ENCODE measurements at regions not wholly inside any gene's neighbourhood (a gene's known extent, or its start where the extent isn't known, plus 50 kb on each side); places are given as distances from the start of the nearest gene placed in this dataset.

DNA sequence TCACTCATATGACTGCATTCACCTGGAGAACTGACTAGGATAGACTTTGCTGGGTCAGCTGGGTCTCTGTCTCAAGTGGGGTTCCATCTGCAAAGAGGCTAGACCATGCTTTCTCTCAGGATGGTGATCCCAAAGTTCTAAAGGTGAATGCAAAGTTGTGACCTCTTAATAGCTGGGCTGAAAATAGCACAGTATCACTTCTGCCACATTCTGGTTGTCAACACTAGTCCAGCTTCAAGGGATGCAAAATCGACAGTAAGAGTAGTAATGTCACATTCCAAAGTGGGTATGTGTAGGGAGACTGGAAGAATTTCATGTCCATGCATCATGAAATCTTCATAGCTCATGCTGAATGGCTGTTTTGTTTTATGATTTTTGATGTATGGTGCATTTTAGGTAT lies 414.6 kb downstream of the PCDH7 start:
- H3K4me3 Mint-ChIP-seq: no peak overlapping the region
- intact Hi-C loops (cut with micrococcal nuclease): no loop called here
- no peak overlapping the region for H3K27ac Mint-ChIP-seq
- H3K27me3 Mint-ChIP-seq: no peaks in the 10 kb centered on the region
- no peaks in the 10 kb centered on the region for H3K36me3 Mint-ChIP-seq (ENCODE audit: low read depth)
- no peaks in the 10 kb centered on the region for H3K4me1 Mint-ChIP-seq (ENCODE audit: low read depth)
- no peaks in the 10 kb centered on the region for H3K9me3 Mint-ChIP-seq

DNA sequence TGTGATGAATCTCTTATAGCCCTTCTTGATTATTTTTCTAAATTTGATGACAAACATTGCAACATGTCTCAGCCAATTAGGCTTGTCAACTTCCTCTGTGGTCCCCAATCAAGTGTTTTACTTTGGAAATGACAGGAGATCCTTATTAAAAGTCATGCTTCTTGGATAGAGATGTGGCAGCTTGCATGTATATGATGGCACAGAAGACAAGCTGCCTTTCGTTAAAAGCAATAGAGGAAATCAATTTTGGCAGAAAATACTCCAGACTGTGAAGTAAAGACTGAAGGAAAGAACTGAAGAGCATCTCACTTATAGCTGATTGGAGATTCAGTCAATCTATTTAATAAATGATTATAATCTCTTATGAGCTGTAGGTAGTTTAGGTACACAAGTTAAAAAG lies 419.6 kb downstream of the PCDH7 start:
- H3K36me3 Mint-ChIP-seq (ENCODE audit: low read depth): no peaks in the 10 kb centered on the region
- H3K4me1 Mint-ChIP-seq (ENCODE audit: low read depth): no peaks in the 10 kb centered on the region
- H3K9me3 Mint-ChIP-seq: no peaks in the 10 kb centered on the region
- no peak overlapping the region for H3K27ac Mint-ChIP-seq
- H3K4me3 Mint-ChIP-seq: no peak overlapping the region
- no peaks in the 10 kb centered on the region for H3K27me3 Mint-ChIP-seq
- intact Hi-C loops (cut with micrococcal nuclease): no loop called here

DNA sequence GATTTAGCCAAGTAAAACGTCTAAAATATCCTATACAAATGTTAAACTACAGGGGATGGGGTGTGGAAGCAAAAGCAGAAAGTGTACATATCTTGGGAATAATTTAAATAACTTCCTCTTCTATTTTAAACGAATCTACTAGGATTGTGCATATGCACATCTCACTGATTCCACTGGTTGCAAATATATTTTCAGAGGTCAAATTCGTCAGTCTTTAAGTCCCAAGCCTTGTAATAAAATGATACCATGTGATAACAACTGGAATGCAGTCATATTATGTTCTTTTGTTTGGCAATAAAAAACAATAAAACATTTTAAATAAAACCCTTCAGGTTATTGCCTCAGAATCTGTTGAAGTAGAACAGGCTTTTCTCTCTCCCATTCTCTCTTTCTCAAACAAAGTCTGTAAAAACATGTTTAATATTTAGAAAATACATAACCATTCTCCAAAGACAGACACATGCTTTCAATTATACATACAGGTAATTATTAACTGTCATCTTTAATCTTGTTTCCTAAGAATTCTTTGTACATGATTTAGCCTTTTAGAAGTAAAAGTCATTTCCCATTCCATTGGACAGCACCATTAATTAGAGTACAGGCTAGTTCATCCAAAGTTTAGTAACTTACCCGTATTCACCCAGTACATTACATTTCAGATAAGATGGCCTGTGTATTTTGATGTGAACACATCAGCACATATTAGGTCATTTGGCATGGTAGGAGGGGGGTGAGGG lies 421.1 kb downstream of the PCDH7 start:
- H3K27ac Mint-ChIP-seq: no peak overlapping the region
- no peaks in the 10 kb centered on the region for H3K9me3 Mint-ChIP-seq
- no peak overlapping the region for H3K4me3 Mint-ChIP-seq
- H3K27me3 Mint-ChIP-seq: no peaks in the 10 kb centered on the region
- intact Hi-C loops (cut with micrococcal nuclease): no loop called here
- no peaks in the 10 kb centered on the region for H3K36me3 Mint-ChIP-seq (ENCODE audit: low read depth)
- no peaks in the 10 kb centered on the region for H3K4me1 Mint-ChIP-seq (ENCODE audit: low read depth)

DNA sequence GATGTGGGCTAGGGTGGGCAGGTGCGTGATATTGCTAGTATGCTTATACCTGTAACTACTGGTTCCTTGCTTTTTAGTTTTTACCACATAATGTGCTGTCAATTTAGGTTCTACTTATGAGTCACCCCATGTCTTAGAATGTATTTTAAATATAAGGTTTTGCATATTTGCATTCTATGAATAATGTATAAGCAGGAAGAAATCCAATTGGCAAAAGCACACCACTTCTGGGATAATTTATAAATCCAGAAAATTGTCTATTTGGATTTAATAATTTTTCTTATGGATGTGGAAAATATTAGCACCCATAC lies 421.6 kb downstream of the PCDH7 start:
- intact Hi-C loops (cut with micrococcal nuclease): no loop called here
- H3K27ac Mint-ChIP-seq: no peak overlapping the region
- no peaks in the 10 kb centered on the region for H3K4me1 Mint-ChIP-seq (ENCODE audit: low read depth)
- no peaks in the 10 kb centered on the region for H3K36me3 Mint-ChIP-seq (ENCODE audit: low read depth)
- H3K27me3 Mint-ChIP-seq: no peaks in the 10 kb centered on the region
- H3K4me3 Mint-ChIP-seq: no peak overlapping the region
- H3K9me3 Mint-ChIP-seq: no peaks in the 10 kb centered on the region

DNA sequence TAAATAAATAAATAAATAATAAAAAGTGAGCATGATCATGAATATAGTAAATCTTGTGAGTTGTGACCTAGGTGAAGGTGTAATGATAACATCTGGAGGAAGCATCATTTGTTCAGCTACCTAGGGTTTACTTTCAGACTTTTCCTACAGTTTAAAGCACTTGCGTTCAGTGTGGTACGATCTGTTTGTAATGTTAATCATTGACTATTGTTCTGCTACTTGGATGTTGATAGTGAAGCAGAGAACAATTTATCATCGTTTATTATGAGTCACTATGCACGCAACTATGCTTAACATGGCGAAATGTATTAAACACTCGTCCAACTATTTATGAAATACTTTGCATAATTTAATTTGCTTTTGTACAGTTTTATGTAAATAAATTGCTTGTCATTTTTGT lies 426.2 kb downstream of the PCDH7 start:
- no peak overlapping the region for H3K27ac Mint-ChIP-seq
- H3K27me3 Mint-ChIP-seq: no peaks in the 10 kb centered on the region
- intact Hi-C loops (cut with micrococcal nuclease): no loop called here
- no peak overlapping the region for H3K4me3 Mint-ChIP-seq
- H3K4me1 Mint-ChIP-seq (ENCODE audit: low read depth): no peaks in the 10 kb centered on the region
- no peaks in the 10 kb centered on the region for H3K36me3 Mint-ChIP-seq (ENCODE audit: low read depth)
- no peaks in the 10 kb centered on the region for H3K9me3 Mint-ChIP-seq

DNA sequence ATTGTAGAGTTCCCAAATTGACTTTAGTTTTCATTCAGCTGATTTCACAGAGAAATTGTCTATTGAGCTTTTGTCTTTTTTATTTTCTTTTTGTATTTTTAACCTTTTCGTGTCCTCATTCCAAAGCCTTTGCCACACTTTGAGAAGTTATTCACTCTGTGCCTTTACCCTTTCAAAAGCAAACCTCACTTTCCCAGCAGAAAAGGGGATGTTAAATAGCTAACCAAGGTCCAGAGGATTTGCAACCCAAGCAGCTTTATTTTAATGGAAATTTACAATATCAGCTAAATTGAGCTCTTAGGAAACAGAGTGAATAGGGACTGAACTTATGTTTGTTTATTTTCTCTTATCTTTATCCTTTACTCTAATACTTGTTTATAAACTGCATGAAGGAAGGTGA lies 428.8 kb downstream of the PCDH7 start:
- no peaks in the 10 kb centered on the region for H3K9me3 Mint-ChIP-seq
- H3K4me3 Mint-ChIP-seq: no peak overlapping the region
- no peaks in the 10 kb centered on the region for H3K36me3 Mint-ChIP-seq (ENCODE audit: low read depth)
- H3K27me3 Mint-ChIP-seq: no peaks in the 10 kb centered on the region
- intact Hi-C loops (cut with micrococcal nuclease): no loop called here
- H3K4me1 Mint-ChIP-seq (ENCODE audit: low read depth): no peaks in the 10 kb centered on the region
- H3K27ac Mint-ChIP-seq: no peak overlapping the region

DNA sequence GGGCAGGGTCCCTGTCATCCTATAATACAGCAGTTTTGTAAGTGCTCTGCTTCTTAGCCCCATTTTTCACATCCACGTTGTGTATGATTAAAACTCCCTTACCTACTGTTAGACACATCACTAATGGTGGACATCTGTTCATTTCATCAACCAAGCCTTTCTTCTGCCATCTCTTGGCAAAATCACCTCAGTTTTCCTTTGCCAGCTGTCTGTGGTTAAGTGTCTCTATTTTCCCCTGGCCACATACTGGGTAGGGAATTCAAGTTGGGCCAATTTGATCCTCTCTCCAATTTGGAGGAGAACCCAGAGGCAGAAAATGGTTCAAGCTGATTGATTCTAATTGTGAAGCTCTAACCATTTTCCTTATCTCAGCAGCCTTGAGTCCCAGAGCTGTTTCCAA lies 436.1 kb downstream of the PCDH7 start:
- Mint-ChIP-seq H3K9me3 (no peaks in the 10 kb centered on the region), H3K27ac (no peak overlapping the region), H3K36me3 (ENCODE audit: low read depth) (no peaks in the 10 kb centered on the region), H3K4me3 (no peak overlapping the region), H3K27me3 (no peaks in the 10 kb centered on the region), H3K4me1 (ENCODE audit: low read depth) (no peaks in the 10 kb centered on the region)
- intact Hi-C loops (cut with micrococcal nuclease): no loop called here

DNA sequence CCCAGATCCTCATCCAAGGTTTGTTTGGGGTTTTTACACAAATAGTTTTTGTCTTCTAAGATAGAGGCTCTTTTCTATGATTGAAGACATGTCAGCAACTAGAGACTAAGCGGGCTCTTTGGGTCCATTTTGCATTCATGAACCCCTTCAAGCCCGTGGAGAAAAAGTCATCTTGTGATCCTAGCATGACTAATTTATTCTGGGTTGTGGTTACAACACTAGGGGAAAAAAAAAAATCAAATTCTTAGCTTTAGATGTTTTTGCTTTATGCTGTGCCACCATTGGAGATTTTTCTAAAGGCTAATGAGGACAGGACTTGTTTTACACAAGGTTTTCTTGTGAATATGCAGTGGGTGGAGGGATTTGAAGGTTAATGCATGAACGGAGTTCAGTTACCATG lies 440.0 kb downstream of the PCDH7 start:
- H3K4me3 Mint-ChIP-seq: no peak overlapping the region
- no peaks in the 10 kb centered on the region for H3K36me3 Mint-ChIP-seq (ENCODE audit: low read depth)
- no peaks in the 10 kb centered on the region for H3K4me1 Mint-ChIP-seq (ENCODE audit: low read depth)
- H3K27ac Mint-ChIP-seq: no peak overlapping the region
- intact Hi-C loops (cut with micrococcal nuclease): no loop called here
- H3K9me3 Mint-ChIP-seq: no peaks in the 10 kb centered on the region
- no peaks in the 10 kb centered on the region for H3K27me3 Mint-ChIP-seq

DNA sequence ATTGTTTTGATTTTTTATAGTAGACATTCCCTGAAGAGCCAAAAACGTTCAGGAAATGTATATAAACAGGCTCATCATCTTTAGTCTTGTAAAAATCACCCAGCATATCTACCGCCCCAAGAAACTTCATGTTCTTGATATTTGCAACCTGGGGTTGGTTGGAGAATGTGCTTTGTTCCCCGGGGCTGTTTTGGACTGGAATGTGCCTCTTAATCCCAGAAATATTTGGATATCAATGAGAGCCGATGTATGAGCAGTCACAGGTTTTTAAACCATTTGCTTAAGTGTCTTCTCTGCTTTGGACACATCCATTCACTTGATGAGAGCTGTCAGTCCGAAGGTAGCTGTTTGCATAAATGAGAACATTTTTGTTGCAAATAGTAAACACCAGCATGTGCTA lies 449.7 kb downstream of the PCDH7 start:
- no peak overlapping the region for H3K27ac Mint-ChIP-seq
- intact Hi-C loops (cut with micrococcal nuclease): no loop called here
- H3K36me3 Mint-ChIP-seq (ENCODE audit: low read depth): no peaks in the 10 kb centered on the region
- peaks cover 5% of the 10 kb centered on the region for H3K9me3 Mint-ChIP-seq
- H3K4me3 Mint-ChIP-seq: no peak overlapping the region
- H3K4me1 Mint-ChIP-seq (ENCODE audit: low read depth): no peaks in the 10 kb centered on the region
- no peaks in the 10 kb centered on the region for H3K27me3 Mint-ChIP-seq

DNA sequence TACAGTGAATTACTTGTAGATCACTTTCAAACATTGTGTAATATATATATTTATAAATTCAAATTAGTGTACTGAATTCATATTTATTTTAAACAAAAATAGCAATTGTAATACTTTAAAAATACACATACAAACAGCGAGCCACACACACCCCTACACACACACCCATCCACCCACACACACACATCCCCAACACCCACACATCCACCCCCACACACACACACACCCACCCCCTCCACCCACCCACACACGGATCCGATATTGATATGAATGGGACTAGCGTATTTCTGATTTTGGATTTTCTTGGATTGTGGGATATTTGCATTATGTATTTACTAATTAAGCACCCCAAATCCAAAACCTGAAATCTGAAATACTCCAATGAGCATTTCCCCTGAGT lies 451.2 kb downstream of the PCDH7 start:
- Mint-ChIP-seq H3K27me3 (no peaks in the 10 kb centered on the region), H3K9me3 (peaks cover 5% of the 10 kb centered on the region), H3K36me3 (ENCODE audit: low read depth) (no peaks in the 10 kb centered on the region), H3K4me3 (no peak overlapping the region), H3K4me1 (ENCODE audit: low read depth) (no peaks in the 10 kb centered on the region), H3K27ac (no peak overlapping the region)
- intact Hi-C loops (cut with micrococcal nuclease): no loop called here

DNA sequence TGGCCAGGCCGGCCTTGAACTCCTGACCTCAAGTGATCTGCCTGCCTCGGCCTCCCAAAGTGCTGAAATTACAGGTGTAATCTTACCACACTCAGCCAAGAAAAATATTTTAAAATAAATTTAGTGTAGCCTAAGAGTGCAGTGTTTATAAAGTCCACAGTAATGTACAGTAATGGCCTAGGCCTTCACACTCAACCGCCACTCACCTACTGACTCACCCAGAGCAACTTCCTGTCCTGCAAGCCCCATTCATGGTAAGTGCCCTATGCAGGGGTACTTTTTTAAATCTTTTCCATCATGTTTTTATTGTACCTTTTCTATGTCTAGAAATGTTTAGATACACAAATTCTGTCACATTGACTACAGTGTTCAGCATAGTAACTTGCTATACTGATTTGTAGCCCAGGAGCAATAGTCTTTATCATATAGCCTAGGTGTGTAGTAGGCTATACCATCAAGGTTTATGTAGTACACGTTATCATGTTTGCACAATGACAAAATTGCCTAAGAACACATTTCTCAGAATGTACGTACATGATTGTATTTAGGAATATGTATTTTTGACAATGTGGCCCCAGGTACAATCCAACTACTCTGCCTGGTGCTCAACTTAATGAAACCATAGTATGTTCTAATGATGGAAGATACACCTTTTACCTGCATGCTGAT lies 455.2 kb downstream of the PCDH7 start:
- H3K4me1 Mint-ChIP-seq (ENCODE audit: low read depth): no peaks in the 10 kb centered on the region
- intact Hi-C loops (cut with micrococcal nuclease): no loop called here
- H3K27me3 Mint-ChIP-seq: no peaks in the 10 kb centered on the region
- no peak overlapping the region for H3K4me3 Mint-ChIP-seq
- H3K9me3 Mint-ChIP-seq: peaks cover 3% of the 10 kb centered on the region
- no peaks in the 10 kb centered on the region for H3K36me3 Mint-ChIP-seq (ENCODE audit: low read depth)
- H3K27ac Mint-ChIP-seq: no peak overlapping the region

DNA sequence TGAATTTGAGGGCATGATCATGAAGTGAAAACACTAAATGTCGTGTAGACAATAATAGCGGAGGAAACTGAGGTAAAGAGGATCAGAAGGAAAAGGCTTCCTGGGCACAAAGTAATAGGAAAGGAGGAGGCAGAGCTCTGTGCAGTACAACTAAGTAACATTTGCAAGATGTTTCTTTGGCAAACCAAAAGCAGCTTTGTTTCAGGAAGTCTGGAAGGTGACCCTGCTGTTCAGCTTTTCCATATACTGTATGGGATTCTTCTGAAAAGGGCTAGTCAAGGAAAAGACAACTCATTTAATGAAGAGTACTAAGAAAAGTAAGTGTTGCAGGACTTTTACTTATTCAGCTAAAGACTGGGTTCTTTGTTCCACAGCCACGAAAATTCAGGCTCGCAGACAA lies 463.1 kb downstream of the PCDH7 start:
- H3K27ac Mint-ChIP-seq: no peak overlapping the region
- H3K36me3 Mint-ChIP-seq (ENCODE audit: low read depth): no peaks in the 10 kb centered on the region
- H3K9me3 Mint-ChIP-seq: peaks cover 23% of the 10 kb centered on the region
- no peak overlapping the region for H3K4me3 Mint-ChIP-seq
- H3K4me1 Mint-ChIP-seq (ENCODE audit: low read depth): no peaks in the 10 kb centered on the region
- H3K27me3 Mint-ChIP-seq: no peaks in the 10 kb centered on the region
- intact Hi-C loops (cut with micrococcal nuclease): no loop called here

DNA sequence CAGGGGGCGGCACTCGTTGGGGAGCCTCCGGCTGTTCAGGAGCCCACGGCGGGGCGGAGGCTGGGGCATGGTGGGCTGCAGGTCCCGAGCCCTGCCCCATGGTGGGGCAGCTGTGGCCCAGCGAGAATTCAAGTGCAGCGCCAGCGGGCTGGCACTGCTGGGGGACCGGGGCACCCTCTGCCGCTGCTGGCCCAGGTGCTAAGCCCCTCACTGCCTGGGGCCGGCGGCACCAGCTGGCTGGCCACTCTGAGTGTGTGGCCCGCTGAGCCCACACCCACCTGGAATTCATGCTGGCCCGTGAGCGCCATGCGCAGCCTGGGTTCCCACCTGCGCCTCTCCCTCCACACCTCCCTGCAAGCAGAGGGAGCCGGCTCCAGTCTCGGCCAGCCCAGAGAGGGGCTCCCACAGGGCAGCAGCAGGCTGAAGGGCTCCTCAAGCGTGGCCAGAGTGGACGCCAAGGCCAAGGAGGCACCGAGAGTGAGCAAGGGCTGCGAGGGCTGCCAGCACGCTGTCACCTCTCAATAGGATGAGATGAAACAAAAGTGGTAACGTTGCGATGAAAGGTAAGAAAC lies 464.9 kb downstream of the PCDH7 start:
- H3K4me1 Mint-ChIP-seq (ENCODE audit: low read depth): no peaks in the 10 kb centered on the region
- H3K27ac Mint-ChIP-seq: no peak overlapping the region
- no peak overlapping the region for H3K4me3 Mint-ChIP-seq
- no peaks in the 10 kb centered on the region for H3K27me3 Mint-ChIP-seq
- no peaks in the 10 kb centered on the region for H3K36me3 Mint-ChIP-seq (ENCODE audit: low read depth)
- intact Hi-C loops (cut with micrococcal nuclease): no loop called here
- peaks cover 26% of the 10 kb centered on the region for H3K9me3 Mint-ChIP-seq

DNA sequence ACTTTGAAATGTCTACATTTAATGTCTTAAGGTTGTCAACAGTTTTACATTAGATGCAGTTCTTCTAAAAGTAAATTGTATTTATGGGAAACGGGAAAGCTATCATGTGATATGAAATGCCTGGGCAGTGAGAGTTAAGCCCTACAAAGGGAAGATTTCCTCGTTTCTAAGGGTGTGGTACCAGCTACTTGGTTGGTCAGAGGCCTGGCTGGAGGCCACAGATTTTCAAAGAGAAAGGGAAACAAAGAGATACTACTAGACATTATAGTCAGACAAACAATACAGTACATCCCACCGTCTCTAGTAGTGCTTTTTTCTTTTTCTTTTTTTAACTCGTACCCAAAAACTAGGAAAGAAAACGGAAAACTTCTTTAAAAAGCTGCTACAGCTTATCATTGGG lies 467.8 kb downstream of the PCDH7 start:
- H3K9me3 Mint-ChIP-seq: peaks cover 23% of the 10 kb centered on the region
- H3K4me1 Mint-ChIP-seq (ENCODE audit: low read depth): no peaks in the 10 kb centered on the region
- no peak overlapping the region for H3K4me3 Mint-ChIP-seq
- no peaks in the 10 kb centered on the region for H3K36me3 Mint-ChIP-seq (ENCODE audit: low read depth)
- intact Hi-C loops (cut with micrococcal nuclease): no loop called here
- H3K27me3 Mint-ChIP-seq: no peaks in the 10 kb centered on the region
- no peak overlapping the region for H3K27ac Mint-ChIP-seq

DNA sequence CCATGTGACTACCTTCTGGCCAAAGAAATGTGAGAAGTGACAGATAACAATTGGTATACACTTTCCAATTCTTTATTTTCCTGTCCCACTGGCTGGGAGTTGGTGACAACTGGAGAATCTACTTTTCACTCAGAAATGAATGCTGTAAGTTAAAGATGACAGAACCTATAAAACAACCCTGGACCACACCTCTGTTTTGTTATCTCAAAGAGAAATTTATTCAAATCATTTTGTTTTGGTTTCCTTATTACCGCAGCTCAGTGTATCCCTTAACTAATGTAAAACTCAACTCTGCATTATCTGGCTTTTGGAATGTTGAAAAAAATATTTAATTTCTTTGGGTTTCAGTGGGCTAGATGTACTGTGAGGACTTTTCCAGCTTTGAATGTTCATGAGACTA lies 469.8 kb downstream of the PCDH7 start:
- no peak overlapping the region for H3K4me3 Mint-ChIP-seq
- intact Hi-C loops (cut with micrococcal nuclease): no loop called here
- H3K27me3 Mint-ChIP-seq: no peaks in the 10 kb centered on the region
- no peak overlapping the region for H3K27ac Mint-ChIP-seq
- H3K4me1 Mint-ChIP-seq (ENCODE audit: low read depth): no peaks in the 10 kb centered on the region
- no peaks in the 10 kb centered on the region for H3K36me3 Mint-ChIP-seq (ENCODE audit: low read depth)
- H3K9me3 Mint-ChIP-seq: peaks cover 25% of the 10 kb centered on the region
